Prostate gland (tissue), 2 donors: ENCODE measurements at regions not wholly inside any gene's neighbourhood (a gene's known extent, or its start where the extent isn't known, plus 50 kb on each side); places are given as distances from the start of the nearest gene placed in this dataset.

ENCODE experiments used
- POLR2A ChIP-seq: fragments of 450-650 bp; IDR thresholded peaks from one replicate; pipeline ENCODE4 v1.6.1; 2016; ENCODE audit warnings: antibody characterized with exemption, mild to moderate bottlenecking
- TF ChIP-seq, protein P1 (sequence below), 4 experiments: fragments of 200-600 bp in 2 of 4; fragments of 450-650 bp in 2 of 4; sonication (generic) in 2 of 4; IDR thresholded peaks; 1 replicate in 3 of 4; 2 replicates in 1 of 4; pipeline ENCODE4 v1.5.1; 2016 to 2019; ENCODE audit warnings: antibody characterized with exemption in 4 of 4, mild to moderate bottlenecking in 2 of 4, moderate library complexity in 2 of 4

DNA sequence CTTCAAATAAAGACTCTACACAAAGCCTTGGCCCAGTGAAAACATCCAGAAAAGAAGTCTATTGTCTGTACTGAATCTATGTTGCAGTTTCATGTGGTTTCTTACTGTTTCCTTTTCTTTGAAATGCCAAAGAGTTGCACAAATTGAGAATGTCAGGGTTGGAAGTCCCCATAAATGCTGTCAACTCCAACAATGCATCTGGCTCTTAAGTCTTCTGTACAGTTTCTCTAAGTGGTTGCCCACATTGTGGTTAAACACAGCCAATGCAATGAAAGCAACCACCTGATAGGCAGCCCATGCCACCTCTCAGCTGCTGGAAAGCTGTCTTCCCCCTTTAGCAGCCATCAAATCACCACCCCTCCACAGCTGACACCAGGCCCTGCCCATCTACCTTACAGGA is 67.2 kb upstream of the C1GALT1C1 start:
- no peak for TF ChIP-seq POLR2A
- TF ChIP-seq, protein P1, sequence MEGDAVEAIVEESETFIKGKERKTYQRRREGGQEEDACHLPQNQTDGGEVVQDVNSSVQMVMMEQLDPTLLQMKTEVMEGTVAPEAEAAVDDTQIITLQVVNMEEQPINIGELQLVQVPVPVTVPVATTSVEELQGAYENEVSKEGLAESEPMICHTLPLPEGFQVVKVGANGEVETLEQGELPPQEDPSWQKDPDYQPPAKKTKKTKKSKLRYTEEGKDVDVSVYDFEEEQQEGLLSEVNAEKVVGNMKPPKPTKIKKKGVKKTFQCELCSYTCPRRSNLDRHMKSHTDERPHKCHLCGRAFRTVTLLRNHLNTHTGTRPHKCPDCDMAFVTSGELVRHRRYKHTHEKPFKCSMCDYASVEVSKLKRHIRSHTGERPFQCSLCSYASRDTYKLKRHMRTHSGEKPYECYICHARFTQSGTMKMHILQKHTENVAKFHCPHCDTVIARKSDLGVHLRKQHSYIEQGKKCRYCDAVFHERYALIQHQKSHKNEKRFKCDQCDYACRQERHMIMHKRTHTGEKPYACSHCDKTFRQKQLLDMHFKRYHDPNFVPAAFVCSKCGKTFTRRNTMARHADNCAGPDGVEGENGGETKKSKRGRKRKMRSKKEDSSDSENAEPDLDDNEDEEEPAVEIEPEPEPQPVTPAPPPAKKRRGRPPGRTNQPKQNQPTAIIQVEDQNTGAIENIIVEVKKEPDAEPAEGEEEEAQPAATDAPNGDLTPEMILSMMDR (IDR thresholded peaks at IDR 0.05): no peak
